HL-60 (cell line): ENCODE measurements at regions not wholly inside any gene's neighbourhood (a gene's known extent, or its start where the extent isn't known, plus 50 kb on each side); places are given as distances from the start of the nearest gene placed in this dataset.

ENCODE experiments used
- DNase-seq, 2 experiments: peaks; one replicate each; pipeline ENCODE4 v3.0.0-alpha.2; 2010 to 2020; ENCODE audit warnings: low read depth in 1 of 2, low spot score in 1 of 2
- H3K27ac ChIP-seq: fragments of 250-450 bp; sonication (Bioruptor Pico); replicated peaks from 2 replicates; pipeline ENCODE4 v1.5.1; 2020; ENCODE audit warnings: mild to moderate bottlenecking, moderate library complexity
- H3K27me3 ChIP-seq: fragments of 250-450 bp; sonication (Bioruptor Pico); 2 replicates; pipeline ENCODE4 v1.5.1; 2021; ENCODE audit warnings: mild to moderate bottlenecking, moderate library complexity; ENCODE audit not compliant: insufficient read depth, poor library complexity, severe bottlenecking
- H3K4me3 ChIP-seq: replicated peaks from 2 replicates; pipeline ENCODE4 v1.5.1; 2011; ENCODE audit warnings: mild to moderate bottlenecking, control low read depth, low read length; ENCODE audit not compliant: insufficient read depth
- GABPA ChIP-seq: IDR thresholded peaks from 2 replicates; pipeline ENCODE4 v1.6.1; 2012; ENCODE audit warnings: low read depth
- POLR2AphosphoS5 ChIP-seq: IDR thresholded peaks from 2 replicates; pipeline ENCODE4 v1.6.1; 2012; ENCODE audit warnings: low read depth
- REST ChIP-seq: IDR thresholded peaks from 2 replicates; pipeline ENCODE4 v1.6.1; 2012; ENCODE audit warnings: low read depth; ENCODE audit not compliant: insufficient replicate concordance
- SPI1 ChIP-seq: IDR thresholded peaks from 2 replicates; pipeline ENCODE4 v1.6.1; 2012; ENCODE audit warnings: low read depth, mild to moderate bottlenecking, borderline replicate concordance
- TF ChIP-seq, protein P1 (sequence below): IDR thresholded peaks from one replicate; pipeline ENCODE4 v1.5.1; 2011; ENCODE audit warnings: low read length, control low read depth, inconsistent platforms; ENCODE audit not compliant: insufficient read depth

GRCh38 chr7:69467826-69468225 lies 130.4 kb upstream of the AUTS2 start:
- Histone ChIP-seq H3K27me3 (no peaks in the 10 kb centered on the region), H3K4me3 (no peak overlapping the region), H3K27ac (no peak overlapping the region)
- no peak for DNase-seq
- no peak for TF ChIP-seq REST
- no peak for TF ChIP-seq POLR2AphosphoS5
- TF ChIP-seq, protein P1, sequence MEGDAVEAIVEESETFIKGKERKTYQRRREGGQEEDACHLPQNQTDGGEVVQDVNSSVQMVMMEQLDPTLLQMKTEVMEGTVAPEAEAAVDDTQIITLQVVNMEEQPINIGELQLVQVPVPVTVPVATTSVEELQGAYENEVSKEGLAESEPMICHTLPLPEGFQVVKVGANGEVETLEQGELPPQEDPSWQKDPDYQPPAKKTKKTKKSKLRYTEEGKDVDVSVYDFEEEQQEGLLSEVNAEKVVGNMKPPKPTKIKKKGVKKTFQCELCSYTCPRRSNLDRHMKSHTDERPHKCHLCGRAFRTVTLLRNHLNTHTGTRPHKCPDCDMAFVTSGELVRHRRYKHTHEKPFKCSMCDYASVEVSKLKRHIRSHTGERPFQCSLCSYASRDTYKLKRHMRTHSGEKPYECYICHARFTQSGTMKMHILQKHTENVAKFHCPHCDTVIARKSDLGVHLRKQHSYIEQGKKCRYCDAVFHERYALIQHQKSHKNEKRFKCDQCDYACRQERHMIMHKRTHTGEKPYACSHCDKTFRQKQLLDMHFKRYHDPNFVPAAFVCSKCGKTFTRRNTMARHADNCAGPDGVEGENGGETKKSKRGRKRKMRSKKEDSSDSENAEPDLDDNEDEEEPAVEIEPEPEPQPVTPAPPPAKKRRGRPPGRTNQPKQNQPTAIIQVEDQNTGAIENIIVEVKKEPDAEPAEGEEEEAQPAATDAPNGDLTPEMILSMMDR: no peak
- TF ChIP-seq SPI1: no peak
- TF ChIP-seq GABPA: no peak

DNA sequence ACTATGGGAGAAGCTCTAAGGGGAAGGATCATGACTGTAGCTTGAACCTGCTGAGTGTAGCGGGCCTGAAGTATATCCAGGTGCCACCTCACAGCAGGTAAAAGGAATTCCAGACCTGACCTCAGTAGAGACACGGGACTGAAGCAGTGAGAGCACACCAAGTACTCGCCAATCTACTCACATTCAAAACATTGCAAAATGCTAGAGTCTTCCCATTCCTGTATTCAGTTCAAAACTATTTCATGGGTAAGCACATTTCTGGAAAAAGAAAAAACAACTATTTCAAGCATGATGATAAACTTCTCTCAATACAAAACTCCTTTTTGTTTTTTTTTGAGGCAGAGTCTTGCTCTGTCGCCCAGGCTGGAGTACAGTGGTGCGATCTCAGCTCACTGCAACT lies 121.9 kb upstream of the AUTS2 start:
- no peaks in the 10 kb centered on the region for H3K27me3 ChIP-seq
- no peak overlapping the region for H3K27ac ChIP-seq
- TF ChIP-seq REST (no peak), GABPA (no peak), POLR2AphosphoS5 (no peak), SPI1 (no peak)
- TF ChIP-seq, protein P1: no peak
- H3K4me3 ChIP-seq: no peak overlapping the region
- no peak for DNase-seq

DNA sequence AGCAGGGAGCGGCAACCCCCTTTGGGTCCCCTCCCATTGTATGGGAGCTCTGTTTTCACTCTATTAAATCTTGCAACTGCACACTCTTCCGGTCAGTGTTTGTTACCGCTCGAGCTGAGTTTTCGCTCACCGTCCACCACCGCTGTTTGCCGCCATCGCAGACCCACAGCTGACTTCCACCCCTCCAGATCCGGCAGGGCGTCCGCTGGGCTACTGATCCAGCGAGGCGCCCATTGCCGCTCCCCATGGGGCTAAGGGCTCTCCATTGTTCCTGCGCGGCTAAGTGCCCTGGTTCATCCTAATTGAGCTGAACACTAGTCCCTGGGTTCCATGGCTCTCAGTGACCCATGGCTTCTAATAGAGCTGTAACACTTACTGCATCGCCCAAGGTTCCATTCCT lies 115.6 kb upstream of the AUTS2 start:
- no peaks in the 10 kb centered on the region for H3K27me3 ChIP-seq
- no peak overlapping the region for H3K4me3 ChIP-seq
- no peak overlapping the region for H3K27ac ChIP-seq
- TF ChIP-seq POLR2AphosphoS5 (no peak), REST (no peak)
- TF ChIP-seq, protein P1: no peak
- no peak for DNase-seq
